WTC11 (cell line): ENCODE measurements at regions not wholly inside any gene's neighbourhood (a gene's known extent, or its start where the extent isn't known, plus 50 kb on each side); places are given as distances from the start of the nearest gene placed in this dataset.

Source experiments
- CBFB ChIP-seq: sonication (generic); formaldehyde crosslinking; IDR thresholded peaks from 2 replicates; pipeline ENCODE4 v1.8.1; 2022; ENCODE audit warnings: mild to moderate bottlenecking, low read depth, missing genetic modification reagents
- CTCF ChIP-seq: fragments of 200-600 bp; IDR thresholded peaks from 2 replicates; pipeline ENCODE4 v1.8.0; 2022; ENCODE audit warnings: antibody characterized with exemption
- TEAD1 ChIP-seq: sonication (generic); formaldehyde crosslinking; IDR thresholded peaks from 2 replicates; pipeline ENCODE4 v1.8.0; 2022; ENCODE audit warnings: mild to moderate bottlenecking, missing genetic modification reagents
- TF ChIP-seq, protein P1 (sequence below): sonication (generic); formaldehyde crosslinking; IDR thresholded peaks from 2 replicates; pipeline ENCODE4 v1.8.1; 2023; ENCODE audit warnings: mild to moderate bottlenecking, missing genetic modification reagents, moderate library complexity

- TF ChIP-seq, protein P1, sequence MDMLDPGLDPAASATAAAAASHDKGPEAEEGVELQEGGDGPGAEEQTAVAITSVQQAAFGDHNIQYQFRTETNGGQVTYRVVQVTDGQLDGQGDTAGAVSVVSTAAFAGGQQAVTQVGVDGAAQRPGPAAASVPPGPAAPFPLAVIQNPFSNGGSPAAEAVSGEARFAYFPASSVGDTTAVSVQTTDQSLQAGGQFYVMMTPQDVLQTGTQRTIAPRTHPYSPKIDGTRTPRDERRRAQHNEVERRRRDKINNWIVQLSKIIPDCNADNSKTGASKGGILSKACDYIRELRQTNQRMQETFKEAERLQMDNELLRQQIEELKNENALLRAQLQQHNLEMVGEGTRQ (CRISPR knock-in tag): no peak
- TF ChIP-seq CBFB: no peak
- no peak for TF ChIP-seq CTCF
- no peak for TF ChIP-seq TEAD1 (CRISPR knock-in tag)
Measured at GRCh38 chr6:92047152-92047850, 1372.1 kb downstream of the EPHA7 start.
